ENCODE measurements at regions not wholly inside any gene's neighbourhood (a gene's known extent, or its start where the extent isn't known, plus 50 kb on each side); places are given as distances from the start of the nearest gene placed in this dataset.

DNA sequence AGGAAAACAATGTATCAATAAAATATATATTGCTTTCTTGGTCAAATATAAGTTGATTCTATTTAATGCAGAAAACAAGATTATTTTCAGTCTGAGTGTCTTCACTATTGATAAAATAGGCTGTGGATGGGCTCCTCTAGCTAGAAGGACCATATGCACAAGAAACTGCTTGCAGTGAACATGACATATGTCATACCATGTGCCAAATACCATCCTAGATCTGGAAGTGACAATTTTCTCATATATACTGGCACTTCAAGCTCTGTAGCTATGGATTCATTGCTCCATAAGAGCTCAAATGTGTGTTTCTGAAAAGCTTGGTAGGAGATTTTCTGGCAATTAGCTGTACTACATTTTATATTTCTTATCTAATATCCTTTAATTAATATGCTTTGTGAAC lies 95.6 kb upstream of the CDH6 start:
- no peak for DNase-seq

DNA sequence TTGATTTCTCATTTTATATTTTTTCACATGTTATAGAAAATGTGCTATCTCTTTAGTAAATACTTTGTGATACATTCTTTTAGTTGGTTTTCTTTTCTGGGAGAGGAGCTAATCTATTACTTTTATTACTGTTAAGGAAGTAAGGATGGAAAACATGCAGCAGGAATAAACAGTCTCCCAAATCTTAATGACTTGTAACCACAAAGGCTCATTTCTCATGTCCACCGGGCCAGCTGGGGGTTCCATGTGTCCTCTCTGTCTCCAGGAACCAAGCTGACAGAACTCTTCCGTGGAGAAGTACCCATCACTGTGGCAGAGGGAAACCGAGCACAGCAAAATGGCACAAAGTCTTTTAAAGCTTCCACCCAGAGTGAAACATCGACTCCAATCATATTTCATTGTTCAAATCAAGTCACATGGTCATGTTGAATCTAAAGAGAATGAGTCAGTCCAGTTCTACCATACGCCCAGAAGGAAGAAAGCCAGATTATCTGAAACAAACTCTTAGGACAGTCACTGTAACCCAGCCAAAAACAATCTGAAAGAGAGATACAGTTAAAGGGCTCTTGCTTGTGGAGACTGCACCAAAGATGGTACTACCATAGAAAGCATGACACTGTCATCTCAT lies 97.1 kb upstream of the CDH6 start:
- no peak for DNase-seq

DNA sequence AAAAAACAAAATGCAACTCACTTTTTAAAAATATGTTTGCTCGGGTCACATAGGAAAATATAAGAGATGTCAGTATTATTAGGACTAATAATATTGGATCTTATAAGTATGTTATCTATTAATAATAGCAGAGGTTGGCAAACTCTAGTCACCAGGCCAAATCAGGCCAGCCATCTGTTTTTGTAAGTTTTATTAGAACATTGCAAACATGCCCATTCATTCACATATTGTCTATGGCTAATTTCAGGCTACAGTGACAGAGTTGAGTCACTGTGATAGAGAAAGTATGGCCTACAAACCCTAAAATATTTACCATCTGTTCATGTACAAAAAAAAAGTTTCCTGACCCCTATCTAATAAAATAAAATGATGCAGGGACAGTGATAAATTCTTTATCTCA lies 97.7 kb upstream of the CDH6 start:
- DNase-seq, result no peak

DNA sequence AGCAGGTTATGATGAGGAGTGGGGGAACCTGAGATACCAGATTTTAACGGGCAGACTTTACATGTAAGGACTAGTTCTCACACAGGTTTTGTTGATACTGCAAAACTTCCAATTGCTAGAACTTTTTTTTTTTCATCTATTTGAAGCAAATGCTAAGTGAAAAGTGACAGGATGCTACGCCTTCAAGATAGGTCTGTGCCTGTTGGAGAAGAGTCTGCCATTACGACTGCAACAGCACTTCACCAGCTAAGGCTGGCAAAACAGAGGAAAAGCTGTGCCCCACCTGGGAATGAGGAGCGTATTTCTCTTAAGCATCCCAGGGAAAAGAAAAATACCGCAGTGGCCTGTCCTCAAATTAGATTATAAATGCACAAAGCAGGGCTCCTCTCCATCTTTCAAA lies 102.0 kb upstream of the CDH6 start:
- no peak for DNase-seq

DNA sequence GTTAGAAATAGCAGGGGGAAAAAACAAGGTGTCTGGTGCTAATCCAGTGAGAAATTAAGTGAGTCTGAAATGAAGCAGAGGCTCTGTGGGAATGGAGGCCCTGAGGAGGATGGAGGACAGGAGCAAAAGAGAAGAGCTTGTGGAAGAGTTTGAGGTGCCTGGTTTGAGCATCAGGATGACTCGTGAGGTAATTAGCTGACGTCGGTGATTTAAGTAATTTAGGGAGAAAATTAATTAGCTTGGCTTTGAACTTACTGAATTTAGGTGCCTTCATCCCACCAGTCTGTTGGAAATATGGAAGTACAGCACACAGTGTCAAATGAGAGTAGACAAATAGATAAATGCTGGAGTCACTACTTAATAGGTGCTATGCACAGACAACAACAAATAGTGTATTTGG lies 103.0 kb upstream of the CDH6 start:
- DNase-seq, result no peak

DNA sequence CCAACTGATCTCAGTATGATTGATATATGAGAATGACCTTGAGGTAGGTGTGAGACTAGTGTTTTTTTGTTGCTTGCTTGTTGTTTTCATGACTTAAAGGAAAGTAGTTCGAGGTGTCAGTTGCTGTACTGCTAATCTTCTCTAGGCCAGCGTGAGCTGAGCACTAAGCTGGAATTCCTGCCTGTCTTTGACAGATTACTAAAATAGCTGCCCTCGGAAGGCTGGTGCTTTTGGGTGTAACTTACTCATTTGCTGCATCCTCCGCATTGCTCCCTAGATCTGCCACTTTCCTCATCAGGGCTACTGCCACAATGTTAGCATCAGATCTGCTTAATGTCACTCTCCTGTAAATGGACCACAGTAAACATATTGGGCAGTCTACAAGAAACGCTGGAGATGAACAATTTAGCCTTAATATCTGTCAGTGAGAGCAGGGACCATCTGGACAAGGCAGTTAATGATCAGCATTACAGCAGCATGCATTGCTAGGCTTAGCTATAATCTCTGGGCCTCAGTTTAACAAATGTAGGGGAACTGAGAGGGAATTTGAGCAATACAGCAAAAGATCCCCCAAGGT lies 106.6 kb upstream of the CDH6 start:
- DNase-seq, result no peak

DNA sequence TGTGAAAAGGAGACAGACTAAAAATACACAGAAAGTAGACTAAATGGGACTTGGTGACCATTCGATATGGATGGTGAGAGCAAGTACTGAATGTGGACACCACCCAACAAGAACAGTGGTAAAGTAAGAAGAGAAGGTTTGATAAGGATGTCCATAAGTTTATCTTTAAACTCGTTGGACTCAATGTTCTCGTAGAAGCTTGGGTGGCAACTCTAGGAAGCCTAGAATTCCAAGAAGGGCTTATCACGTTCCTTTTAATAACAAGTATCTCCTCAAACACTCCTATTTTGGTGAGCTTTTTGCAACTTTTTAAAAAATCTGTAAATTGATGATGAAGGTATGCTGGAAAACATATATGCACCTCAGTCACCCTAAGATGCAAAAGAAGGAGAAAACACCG lies 108.6 kb upstream of the CDH6 start:
- DNase-seq, result no peak

DNA sequence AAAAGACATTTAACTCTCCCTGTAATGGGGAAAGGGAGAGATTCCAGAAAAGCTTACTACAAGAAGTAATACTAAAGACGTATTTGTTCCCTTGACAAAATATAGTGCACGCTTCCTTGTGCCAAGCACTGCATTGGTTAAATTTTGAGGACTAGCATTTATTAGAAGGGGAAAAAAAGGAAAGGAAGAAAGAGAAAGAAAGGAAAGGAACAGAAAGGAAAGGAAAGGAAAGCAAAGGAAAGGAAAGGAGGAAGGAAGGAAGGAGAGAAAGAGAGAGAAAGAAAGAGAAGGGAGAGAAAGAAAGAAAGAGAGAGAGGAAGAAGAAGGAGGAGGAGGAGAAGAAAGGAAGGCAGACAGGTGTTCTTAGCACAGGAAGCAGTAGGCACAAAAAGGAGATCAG lies 110.1 kb upstream of the CDH6 start:
- no peak for DNase-seq

DNA sequence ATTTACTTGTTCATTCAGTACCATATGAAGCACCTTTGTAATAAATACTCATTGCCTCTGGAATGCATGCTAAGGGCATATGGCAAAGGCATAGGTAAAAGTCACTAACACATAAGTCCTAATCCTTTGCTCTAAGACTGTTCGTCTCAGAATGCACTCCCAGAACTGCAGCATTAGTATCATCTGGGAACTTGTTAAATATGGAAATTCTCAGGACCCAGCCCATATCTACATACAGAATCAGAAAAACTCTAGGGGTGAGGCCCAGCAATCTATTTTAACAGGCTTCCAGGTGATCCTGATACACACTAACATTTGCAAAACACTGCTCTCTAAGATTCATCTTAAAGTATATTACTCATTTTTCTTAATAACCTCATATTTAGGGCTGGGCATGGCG lies 113.8 kb upstream of the CDH6 start:
- no peak for DNase-seq

DNA sequence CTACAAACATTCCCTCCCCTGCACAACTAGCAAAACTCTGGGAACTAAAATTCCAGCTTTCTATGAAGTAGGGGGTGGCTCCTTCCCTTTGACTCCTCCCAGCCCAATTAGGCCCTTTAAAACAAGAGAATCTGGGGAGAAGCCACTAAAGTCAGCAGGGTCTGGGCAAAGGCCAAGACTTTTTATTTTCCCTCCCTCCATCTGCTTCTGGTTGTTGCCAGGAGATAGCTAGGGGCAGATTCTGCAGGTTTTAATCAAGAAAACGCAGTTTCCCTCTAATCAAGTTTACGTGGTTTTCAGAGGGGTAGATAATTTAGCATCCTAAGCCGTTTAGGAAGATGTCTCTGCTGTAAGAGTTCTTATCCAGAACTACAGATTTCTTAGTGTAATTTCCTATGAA lies 114.5 kb upstream of the CDH6 start:
- DNase-seq, result no peak

DNA sequence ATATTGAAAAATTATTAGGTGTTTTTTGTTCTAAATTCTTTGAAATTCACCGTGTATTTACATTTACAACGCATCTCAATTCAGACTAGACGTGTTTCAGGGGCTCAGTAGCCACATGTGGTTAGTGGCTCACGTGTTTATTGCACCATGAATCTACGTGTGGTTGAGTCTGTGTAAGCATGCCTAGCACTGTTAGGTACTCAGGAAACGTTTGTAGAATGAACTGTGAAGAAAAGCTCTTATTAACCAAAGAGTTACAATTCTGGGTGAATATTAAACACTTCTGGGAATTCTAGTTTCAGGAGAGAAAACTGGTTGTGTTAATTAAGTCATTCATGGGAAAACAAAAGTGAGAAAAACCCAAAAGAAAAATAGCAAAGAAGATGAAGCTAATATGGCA lies 117.5 kb upstream of the CDH6 start:
- no peak for DNase-seq

DNA sequence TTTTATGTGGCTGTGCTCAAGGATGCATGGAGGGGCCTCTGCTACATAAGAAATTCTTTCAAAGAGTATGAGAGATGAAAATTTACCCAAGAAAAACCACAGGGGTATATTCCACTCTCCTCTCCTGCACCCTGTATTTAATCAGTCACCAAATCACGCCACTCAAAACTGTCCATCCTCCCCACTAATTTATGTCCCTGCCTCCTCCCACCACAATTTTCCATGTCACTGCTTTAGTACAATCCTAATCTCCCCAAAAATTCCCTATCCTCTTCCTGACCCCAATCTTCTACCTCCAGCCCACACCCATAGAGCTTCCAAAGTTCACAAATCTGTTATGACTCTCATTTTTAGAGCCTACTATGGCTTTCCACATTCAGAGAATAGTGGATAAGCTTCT lies 125.2 kb upstream of the CDH6 start:
- DNase-seq, result no peak

DNA sequence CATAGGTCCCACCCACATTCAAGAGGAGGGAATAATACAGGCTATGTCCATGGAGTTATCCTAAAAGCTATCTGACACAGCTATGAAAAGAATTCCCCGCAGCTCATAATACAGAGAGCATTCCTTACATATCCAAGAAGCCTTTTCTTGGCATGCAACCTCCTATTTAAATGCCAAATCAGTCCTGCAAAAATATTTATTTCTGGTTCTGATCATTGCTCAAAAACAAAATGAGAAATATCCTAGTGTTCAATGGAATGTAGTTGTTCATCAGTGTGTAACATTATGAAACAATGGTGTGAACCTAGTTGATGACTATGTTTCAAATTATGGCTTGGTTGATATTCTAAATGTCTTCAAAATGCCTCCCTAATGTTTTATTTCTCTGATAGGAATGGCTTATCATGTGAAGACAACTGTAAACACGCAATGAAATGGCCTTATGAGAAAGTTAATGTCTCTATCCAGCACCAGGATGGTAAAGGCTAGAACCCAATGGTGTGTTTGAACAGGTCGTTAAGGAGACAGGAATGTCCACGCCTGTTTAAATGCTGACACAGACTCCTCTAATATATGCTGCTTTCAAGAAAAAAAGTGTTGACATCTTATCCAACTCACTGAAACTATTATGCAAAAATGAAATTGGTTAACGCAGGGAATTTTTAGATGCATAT lies 126.7 kb upstream of the CDH6 start:
- no peak for DNase-seq

DNA sequence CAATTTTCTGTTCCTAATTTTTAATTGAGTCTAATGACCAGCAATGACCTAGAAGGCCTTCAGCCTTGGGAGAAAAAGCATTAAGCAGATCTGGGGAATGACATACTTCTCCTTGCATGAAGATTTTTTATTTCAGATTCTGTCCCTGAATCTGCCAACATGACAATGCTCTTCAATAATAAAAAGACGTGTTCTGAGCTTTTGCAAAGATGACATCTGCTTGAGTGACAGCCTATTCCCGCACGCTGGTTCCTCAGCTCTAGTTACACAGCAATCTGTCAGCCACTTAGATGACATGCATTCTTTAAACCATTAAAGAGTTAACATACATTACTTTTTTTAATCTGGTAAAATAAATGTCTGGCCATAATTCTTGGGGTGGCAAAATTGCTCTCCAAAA lies 129.3 kb upstream of the CDH6 start:
- DNase-seq, result no peak

DNA sequence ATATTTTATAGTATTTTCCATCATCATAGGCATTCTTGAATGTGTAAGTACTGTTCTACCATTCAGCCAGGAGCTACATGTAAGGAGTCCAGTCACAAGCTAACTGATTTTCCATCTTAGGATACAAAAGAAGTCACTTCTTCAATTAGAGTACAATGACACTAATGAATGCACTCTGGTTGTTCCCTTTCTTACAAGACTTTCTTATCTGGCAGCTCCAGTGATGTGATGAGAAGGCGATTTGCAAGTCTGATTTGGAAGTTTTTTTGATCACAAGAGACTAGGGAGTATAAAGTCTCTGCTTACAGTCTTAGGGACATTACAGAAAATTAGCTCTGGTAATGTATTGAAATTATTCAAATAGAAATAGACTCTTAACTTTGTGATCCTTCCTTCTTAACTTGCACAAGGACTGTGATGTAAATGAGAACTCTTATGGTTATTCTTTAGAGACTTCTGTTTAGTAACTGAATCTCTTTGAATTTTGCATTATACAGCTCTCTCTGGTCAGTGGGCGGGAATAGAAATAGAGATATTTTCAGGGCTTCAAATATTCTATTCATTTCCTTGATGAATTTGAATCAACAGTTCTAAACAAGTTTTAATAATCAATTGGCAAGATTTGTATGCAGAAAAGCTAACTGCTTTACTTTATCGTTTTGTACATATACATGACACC lies 130.4 kb upstream of the CDH6 start:
- DNase-seq, result no peak

DNA sequence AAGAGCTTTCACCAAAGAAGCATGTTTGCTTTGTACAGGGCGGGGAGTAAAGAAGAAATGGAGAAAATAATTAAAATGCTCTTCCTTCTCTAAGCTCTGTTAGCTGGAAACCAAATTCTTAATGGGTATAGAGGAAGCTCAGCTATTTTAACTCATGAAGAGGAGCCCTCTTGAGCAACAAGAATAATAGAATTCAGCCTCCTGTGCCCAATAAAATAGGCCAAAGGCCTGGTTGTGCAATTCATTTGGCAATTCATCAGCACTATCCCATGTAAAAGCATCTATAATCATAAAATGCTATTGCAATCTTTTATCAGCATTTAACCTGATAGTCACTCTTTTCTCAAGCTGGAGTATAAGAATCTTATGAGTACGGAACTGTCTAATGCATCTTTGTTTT lies 133.6 kb upstream of the CDH6 start:
- DNase-seq, result no peak

DNA sequence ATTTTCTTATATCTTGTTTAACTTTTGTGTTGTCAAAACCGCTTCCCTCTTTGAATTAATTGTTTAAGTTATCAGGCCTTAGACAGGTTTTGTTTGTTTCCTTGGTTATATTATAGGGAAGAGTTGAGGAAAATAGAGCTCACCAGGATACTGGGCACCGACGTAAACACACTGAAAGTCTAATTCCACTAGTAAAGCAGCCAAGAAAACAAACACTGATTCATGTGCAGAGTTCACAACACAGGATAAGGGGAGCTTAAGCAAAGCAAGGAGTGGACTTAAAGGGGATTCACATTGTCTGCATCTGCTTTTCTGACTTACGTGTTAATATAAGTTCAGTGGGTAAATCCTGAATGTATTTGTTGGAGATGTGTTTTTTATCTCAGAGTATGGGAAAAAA lies 139.0 kb upstream of the CDH6 start:
- DNase-seq, result no peak

DNA sequence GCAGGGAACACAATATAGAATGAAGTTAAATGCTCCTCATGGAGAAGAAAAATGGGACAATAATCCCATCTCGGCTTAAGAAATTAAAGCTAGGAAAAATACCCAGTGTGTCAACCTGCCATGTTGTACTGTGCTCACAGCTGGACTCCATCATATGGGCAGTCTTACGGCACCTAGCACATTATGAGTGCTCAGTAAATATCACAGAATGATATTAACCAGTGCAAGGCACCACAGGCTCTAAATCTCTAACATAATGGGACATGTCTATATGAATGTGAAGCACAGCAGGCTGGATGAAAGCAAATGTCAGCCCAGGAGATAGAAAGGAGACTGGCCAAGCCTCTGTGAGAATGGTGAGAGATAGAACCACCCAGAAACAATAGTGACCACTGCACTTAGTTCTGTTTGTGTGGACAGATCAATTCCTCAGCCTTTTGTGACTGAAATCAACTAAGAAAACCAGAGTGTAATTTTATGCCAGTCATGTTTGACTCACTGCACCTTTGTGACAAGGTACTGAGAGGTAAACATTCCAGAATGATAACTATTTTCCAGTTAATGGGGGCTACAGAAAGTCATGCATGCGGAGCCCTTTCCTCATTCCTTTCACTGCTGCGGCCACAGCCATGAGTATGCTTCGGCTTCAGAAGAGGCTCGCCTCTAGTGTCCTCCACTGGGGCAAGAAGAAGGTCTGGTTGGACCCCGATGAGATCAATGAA lies 140.4 kb upstream of the CDH6 start:
- DNase-seq, result no peak

DNA sequence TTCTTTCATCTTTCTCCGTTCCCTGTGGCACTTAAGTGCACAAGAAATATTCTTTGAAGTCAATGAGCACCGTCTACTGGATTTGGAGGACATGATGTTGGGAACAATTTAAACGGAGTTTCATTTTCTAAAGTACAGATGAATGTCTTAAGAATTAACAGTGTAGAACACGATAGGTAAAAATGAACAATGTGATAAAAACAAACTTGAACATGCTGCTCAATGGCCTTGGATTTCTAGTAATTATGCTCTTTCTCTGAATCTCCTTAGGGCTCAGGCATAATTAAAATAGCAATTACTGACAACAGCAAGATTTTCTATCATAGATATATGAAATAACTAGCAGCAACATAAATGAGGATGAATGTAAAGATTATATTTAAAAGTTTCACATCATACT lies 142.2 kb upstream of the CDH6 start:
- DNase-seq, result no peak

DNA sequence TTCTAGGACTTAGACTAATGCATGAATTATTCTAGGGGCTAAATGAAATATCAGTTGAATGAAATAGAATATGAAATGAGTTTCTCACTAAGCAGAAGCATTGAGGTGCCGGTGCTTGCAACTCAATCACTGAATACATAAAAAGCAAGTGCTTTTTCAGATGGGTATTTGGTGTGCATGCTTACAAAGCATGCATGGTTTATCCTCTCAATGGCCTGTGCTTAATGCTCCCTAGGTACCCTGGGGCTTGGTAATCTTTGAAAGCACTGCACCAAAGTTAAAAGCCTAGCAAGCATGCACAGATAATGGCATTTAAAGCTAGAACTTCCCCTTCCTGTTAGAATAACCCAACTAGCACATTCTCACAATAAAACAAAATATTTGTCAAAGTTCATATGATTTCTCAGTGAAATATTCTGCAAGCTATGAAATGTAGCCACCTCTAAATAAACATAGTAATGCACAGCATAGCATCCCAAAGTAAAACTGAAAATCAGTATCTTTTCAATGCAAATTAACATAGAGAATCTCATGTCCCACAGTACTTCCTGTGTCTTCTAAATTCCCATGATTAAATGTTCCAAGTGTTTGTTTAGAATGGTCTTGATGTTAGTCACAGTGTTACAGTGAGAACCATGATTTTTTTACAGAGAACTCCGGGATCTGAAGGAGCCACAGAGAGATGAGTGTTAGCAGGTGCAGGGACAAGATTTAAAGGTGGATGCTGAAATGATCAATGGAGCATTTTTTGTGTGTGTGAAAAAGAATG lies 143.4 kb upstream of the CDH6 start:
- DNase-seq, result no peak

DNA sequence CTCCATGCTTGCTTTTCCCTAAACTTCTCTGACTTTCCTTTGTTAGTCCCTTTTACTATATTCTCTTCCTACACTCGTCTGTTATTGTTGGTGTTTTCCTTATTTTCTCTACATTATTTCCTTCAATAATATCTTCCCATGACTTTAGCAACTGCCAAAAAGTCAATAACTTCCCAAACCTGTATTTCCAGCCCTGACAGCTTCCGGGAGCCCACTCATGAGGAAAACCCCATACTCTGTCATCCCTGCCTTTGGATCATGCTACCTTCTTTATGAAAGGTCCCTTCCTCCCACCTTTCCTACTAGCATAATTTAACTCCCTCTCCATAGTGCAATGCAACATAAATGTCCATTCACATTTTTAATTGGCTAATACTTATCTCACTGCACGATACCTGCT lies 144.0 kb upstream of the CDH6 start:
- DNase-seq, result no peak

DNA sequence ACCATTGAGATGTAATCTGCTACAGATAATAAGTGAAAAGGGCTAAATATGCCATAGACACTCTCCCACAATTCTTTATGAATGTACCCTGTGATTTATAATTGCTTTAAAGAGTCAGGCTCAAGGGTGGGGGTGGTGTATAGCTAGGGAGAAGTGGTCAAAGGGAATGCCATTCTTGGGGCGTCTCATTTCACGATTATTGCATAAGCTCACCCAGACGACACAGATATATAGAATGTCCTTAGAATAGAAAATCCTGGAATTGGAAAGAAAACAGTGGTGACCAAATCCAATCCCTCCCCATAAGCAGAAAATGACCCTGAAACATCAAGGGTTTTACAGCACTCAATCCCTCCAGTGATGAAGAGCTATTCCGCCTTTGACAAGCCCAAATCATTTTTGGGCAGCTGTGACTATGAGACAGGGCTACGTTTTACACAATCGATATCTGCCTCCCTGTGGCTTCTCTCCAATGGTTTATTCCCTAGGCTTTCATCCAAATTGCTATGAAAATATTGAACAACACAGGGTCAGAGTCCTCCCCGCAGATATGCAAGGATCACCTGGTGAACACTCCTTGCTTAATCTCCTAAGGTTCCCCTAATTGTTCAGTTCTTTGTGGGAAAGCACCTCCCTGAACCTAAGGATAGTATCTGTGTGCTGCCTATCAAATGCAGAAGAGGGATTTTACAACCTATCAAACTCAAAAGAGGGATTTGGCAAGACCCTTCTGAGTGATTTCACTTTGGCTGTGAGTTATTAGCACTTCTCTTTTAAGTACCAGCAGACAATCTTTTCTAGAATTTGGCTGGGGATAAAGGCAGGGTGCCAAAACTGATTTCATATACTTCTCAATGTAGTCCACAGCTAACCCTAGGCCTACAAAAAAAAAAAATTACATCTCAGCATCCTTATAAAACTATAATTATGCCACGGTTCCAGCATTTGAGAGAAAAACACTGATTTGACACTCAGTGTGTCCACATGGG lies 144.9 kb upstream of the CDH6 start:
- no peak for DNase-seq

Data from MV-4-11 (cell line).